ENCODE measurements at regions not wholly inside any gene's neighbourhood (a gene's known extent, or its start where the extent isn't known, plus 50 kb on each side); places are given as distances from the start of the nearest gene placed in this dataset.
"Not testable (repeated sequence)": the region's sequence is repeated elsewhere in the genome, so short reads cannot be mapped to it uniquely, and the experiment has no call there.

- DNase-seq (ENCODE audit: low read depth), result not testable (repeated sequence)
Measured at GRCh38 chr4:66928881-66929280, 616.4 kb downstream of the CENPC start.

- no peak for DNase-seq (ENCODE audit: low read depth)
Measured at GRCh38 chr4:66927937-66928336, 617.4 kb downstream of the CENPC start.

- no peak for DNase-seq (ENCODE audit: low read depth)
Measured at GRCh38 chr4:66926687-66927086, 618.6 kb downstream of the CENPC start.

GRCh38 chr4:66923081-66923865 lies 622.0 kb downstream of the CENPC start:
- DNase-seq (ENCODE audit: low read depth), result no peak

GRCh38 chr4:66921433-66921832 lies 623.9 kb downstream of the CENPC start:
- DNase-seq (ENCODE audit: low read depth), result no peak

- no peak for DNase-seq (ENCODE audit: low read depth)
Measured at GRCh38 chr4:66920514-66920913, 624.8 kb downstream of the CENPC start.

- peak; percentile 32 for DNase-seq (ENCODE audit: low read depth)
Measured at GRCh38 chr4:66911880-66912279, 633.4 kb downstream of the CENPC start.

GRCh38 chr4:66906314-66906713 lies 639.0 kb downstream of the CENPC start:
- no peak for DNase-seq (ENCODE audit: low read depth)

GRCh38 chr4:66899422-66900065 lies 645.8 kb downstream of the CENPC start:
- DNase-seq (ENCODE audit: low read depth), result no peak

- DNase-seq (ENCODE audit: low read depth), result no peak
Measured at GRCh38 chr4:66893807-66894206, 651.5 kb downstream of the CENPC start.

GRCh38 chr4:66887061-66887460 lies 658.2 kb downstream of the CENPC start:
- DNase-seq (ENCODE audit: low read depth), result no peak

- peak; percentile 10 for DNase-seq (ENCODE audit: low read depth)
Measured at GRCh38 chr4:66885501-66886165, 659.7 kb downstream of the CENPC start.

- DNase-seq (ENCODE audit: low read depth), result no peak
Measured at GRCh38 chr4:66876946-66877345, 668.4 kb downstream of the CENPC start.

GRCh38 chr4:66872661-66873060 lies 672.6 kb downstream of the CENPC start:
- DNase-seq (ENCODE audit: low read depth), result no peak

- DNase-seq (ENCODE audit: low read depth), result no peak
Measured at GRCh38 chr4:66863481-66863880, 681.8 kb downstream of the CENPC start.

GRCh38 chr4:66855956-66856355 lies 689.3 kb downstream of the CENPC start:
- DNase-seq (ENCODE audit: low read depth), result peak; percentile 30

- DNase-seq (ENCODE audit: low read depth), result no peak
Measured at GRCh38 chr4:66853845-66854244, 691.5 kb downstream of the CENPC start.

- DNase-seq (ENCODE audit: low read depth), result no peak
Measured at GRCh38 chr4:66852843-66853242, 692.5 kb downstream of the CENPC start.

- no peak for DNase-seq (ENCODE audit: low read depth)
Measured at GRCh38 chr4:66849596-66849995, 695.7 kb downstream of the CENPC start.

- DNase-seq (ENCODE audit: low read depth), result no peak
Measured at GRCh38 chr4:66842724-66843088, 702.6 kb downstream of the CENPC start.

GRCh38 chr4:66842026-66842723 lies 703.1 kb downstream of the CENPC start:
- DNase-seq (ENCODE audit: low read depth), result no peak

GRCh38 chr4:66840178-66840577 lies 705.1 kb downstream of the CENPC start:
- no peak for DNase-seq (ENCODE audit: low read depth)

Data from ELR (cell line).